ENCODE measurements at regions not wholly inside any gene's neighbourhood (a gene's known extent, or its start where the extent isn't known, plus 50 kb on each side); places are given as distances from the start of the nearest gene placed in this dataset.

GRCh38 chrX:40167850-40168479 lies 70.2 kb upstream of the BCOR start:
- TF ChIP-seq CTCF (IDR thresholded peaks at IDR 0.05) (no peak), EZH2 (IDR thresholded peaks at IDR 0.05; ENCODE audit: borderline replicate concordance, insufficient read depth, low read depth, low read length, poor library complexity, severe bottlenecking) (no peak)
